Hindlimb muscle (tissue), 1 donor: ENCODE measurements at regions not wholly inside any gene's neighbourhood (a gene's known extent, or its start where the extent isn't known, plus 50 kb on each side); places are given as distances from the start of the nearest gene placed in this dataset.

Source experiments
- DNase-seq: peaks from one replicate; pipeline ENCODE4 v3.0.0-alpha.2; 2013

DNA sequence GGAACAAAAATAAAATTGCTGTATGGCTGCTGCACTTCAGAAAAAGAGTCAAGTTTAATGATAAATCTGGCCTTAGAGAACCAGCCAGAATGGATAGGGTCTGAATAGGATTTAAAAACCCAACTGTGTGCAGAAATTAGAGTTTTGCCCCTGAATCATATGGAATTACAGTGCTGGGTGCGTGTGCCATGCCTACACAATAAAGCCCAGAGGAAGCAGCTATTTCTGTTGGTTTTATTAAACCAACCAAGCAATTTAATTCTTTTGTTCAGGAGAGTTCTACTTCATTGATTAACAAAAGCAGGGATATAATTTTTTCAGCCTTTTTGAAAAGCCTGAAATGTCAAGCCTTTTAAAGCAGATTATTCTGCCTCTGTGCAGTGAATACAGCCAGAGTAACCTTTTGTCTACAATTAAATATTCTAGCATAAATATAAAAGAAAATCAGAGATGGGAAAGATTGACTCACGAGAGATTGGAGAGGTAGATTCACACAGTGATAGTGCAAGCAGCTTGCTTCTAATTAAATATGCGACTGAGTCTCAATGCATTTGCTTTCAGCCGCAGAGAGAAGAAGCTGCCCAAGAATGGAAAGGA lies 66.7 kb upstream of the DNAJC19 start:
- DNase-seq = no peak

DNA sequence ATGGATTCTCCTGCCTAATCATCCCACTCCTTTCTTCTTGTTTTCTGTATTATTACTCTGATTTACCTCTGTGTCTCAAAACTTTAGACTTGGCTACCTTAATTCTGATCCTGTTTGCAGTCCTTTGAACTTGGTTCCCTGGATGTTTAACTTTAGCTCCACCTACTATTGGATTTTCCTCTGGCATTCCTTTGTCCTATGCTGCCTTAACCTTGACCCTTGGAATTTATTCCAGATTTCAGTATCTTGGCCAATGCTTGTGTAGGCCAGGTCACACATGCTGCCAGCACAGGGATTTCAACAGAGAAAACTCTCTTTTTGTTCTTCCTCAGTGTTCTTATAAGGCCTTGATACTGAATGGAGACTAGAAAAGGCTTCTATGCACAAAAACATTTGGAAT lies 65.0 kb upstream of the DNAJC19 start:
- DNase-seq = no peak

DNA sequence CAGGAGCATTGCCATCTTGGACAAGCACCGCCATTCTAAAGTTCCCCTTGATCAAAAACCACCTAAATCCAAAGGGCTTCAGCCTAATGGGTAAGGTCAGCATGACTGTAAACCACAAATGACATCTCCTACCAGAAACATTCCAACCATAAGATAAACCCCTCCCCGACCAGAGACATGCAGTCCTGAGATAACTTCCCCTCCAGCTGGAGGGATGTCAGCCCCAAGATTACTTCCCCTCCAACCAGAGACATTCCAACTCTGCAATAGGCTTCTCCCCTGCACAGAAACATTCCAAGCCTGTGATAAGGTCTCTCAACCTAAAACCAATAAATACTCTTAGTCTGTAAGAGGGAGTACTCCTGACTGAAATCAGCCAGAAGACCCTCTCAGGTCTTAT lies 62.7 kb upstream of the DNAJC19 start:
- DNase-seq = no peak

DNA sequence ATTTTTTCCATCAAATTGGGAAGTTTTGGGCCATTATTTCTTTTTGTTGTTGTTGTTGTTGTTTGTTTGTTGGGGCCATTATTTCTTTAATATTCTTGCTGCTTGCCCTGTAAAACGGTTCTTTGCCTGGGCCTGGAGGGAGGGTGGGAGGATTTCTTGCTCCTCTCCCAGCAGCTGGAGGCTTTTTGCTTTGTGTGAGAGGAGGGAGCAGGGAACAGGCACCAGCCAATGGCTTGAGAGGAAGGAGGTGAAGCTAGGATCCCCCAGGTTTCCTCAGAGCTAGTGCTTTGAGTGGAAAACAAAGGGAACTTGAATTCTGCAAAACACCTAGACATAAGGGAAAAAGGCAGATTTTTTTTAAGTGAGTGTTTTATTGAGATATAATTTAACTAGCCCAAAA lies 61.2 kb upstream of the DNAJC19 start:
- no peak for DNase-seq

DNA sequence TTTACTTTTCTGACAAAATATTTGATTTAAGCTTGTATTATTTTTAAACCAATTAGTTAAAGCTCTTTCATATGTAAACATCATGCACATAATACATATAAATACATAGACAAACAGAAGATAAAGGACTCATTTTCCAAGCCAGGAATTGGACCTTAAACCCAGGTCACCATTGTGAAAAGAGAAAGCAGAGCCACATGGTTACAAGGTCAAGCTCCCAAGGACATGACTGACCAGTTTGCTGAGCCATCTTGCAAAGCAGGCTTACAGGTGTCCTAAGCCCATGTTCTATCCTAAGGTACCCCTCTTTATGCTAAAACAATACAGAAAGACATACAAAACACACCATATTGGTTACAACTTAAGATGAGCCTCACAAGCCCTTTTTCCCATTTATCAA lies 50.5 kb upstream of the DNAJC19 start:
- DNase-seq = no peak
